ENCODE measurements at regions not wholly inside any gene's neighbourhood (a gene's known extent, or its start where the extent isn't known, plus 50 kb on each side); places are given as distances from the start of the nearest gene placed in this dataset.

- Histone ChIP-seq H3K36me3 (ENCODE audit: control insufficient read depth, insufficient read depth, low read length) (no peaks in the 10 kb centered on the region), H3K4me1 (ENCODE audit: control insufficient read depth, extremely low read depth, insufficient read depth, low read length) (no peaks in the 10 kb centered on the region), H3K27ac (ENCODE audit: insufficient read depth, low read length) (no peak overlapping the region), H2AFZ (ENCODE audit: low read length) (no peak overlapping the region), H3K27me3 (ENCODE audit: control insufficient read depth, insufficient read depth, low read length) (no peaks in the 10 kb centered on the region), H3K9me3 (ENCODE audit: control insufficient read depth, insufficient read depth, low read depth, low read length) (no peaks in the 10 kb centered on the region), H3K4me3 (replicated peaks in 1 of 4; ENCODE audit: control extremely low read depth in 1 of 4, insufficient read depth in 1 of 4, low read depth in 3 of 4, low read length in 4 of 4) (no peak overlapping the region), H3K9ac (ENCODE audit: insufficient read depth, low read length) (no peak overlapping the region), H3K4me2 (ENCODE audit: extremely low read depth, insufficient read depth, low read length) (no peak overlapping the region), H3K79me2 (ENCODE audit: control insufficient read depth, insufficient read depth, low read length) (no peaks in the 10 kb centered on the region), H4K20me1 (ENCODE audit: control insufficient read depth, extremely low read depth, insufficient read depth, low read length) (no peaks in the 10 kb centered on the region)
- TF ChIP-seq CTCF (conservative IDR thresholded peaks at IDR 0.05 in 1 of 2, IDR thresholded peaks at IDR 0.05 in 1 of 2; ENCODE audit: low read depth in 1 of 2, low read length in 2 of 2) (no peak), EZH2 (IDR thresholded peaks at IDR 0.05; ENCODE audit: low read length, missing control alignments) (no peak)
- no peak for DNase-seq (ENCODE audit: low read depth in 2 of 2)
These were observed 562.6 kb upstream of the CADM1 start for GRCh38 chr11:116066777-116067176.

- no peak overlapping the region for H3K4me3 ChIP-seq (replicated peaks in 1 of 4; ENCODE audit: control extremely low read depth in 1 of 4, insufficient read depth in 1 of 4, low read depth in 3 of 4, low read length in 4 of 4)
- H3K4me1 ChIP-seq (ENCODE audit: control insufficient read depth, extremely low read depth, insufficient read depth, low read length) = no peaks in the 10 kb centered on the region
- no peak overlapping the region for H3K9ac ChIP-seq (ENCODE audit: insufficient read depth, low read length)
- no peak overlapping the region for H3K4me2 ChIP-seq (ENCODE audit: extremely low read depth, insufficient read depth, low read length)
- H3K9me3 ChIP-seq (ENCODE audit: control insufficient read depth, insufficient read depth, low read depth, low read length) = no peaks in the 10 kb centered on the region
- no peak for DNase-seq (ENCODE audit: low read depth in 2 of 2)
- no peaks in the 10 kb centered on the region for H4K20me1 ChIP-seq (ENCODE audit: control insufficient read depth, extremely low read depth, insufficient read depth, low read length)
- H2AFZ ChIP-seq (ENCODE audit: low read length) = no peak overlapping the region
- TF ChIP-seq EZH2 (IDR thresholded peaks at IDR 0.05; ENCODE audit: low read length, missing control alignments) = no peak
- TF ChIP-seq CTCF (conservative IDR thresholded peaks at IDR 0.05 in 1 of 2, IDR thresholded peaks at IDR 0.05 in 1 of 2; ENCODE audit: low read depth in 1 of 2, low read length in 2 of 2) = no peak
- no peak overlapping the region for H3K27ac ChIP-seq (ENCODE audit: insufficient read depth, low read length)
- no peaks in the 10 kb centered on the region for H3K27me3 ChIP-seq (ENCODE audit: control insufficient read depth, insufficient read depth, low read length)
- no peaks in the 10 kb centered on the region for H3K79me2 ChIP-seq (ENCODE audit: control insufficient read depth, insufficient read depth, low read length)
- no peaks in the 10 kb centered on the region for H3K36me3 ChIP-seq (ENCODE audit: control insufficient read depth, insufficient read depth, low read length)
These were observed 561.8 kb upstream of the CADM1 start for GRCh38 chr11:116065986-116066385.

GRCh38 chr11:116065191-116065895 lies 561.1 kb upstream of the CADM1 start:
- H3K4me3 ChIP-seq (replicated peaks in 1 of 4; ENCODE audit: control extremely low read depth in 1 of 4, insufficient read depth in 1 of 4, low read depth in 3 of 4, low read length in 4 of 4) = no peak overlapping the region
- no peaks in the 10 kb centered on the region for H4K20me1 ChIP-seq (ENCODE audit: control insufficient read depth, extremely low read depth, insufficient read depth, low read length)
- TF ChIP-seq CTCF (conservative IDR thresholded peaks at IDR 0.05 in 1 of 2, IDR thresholded peaks at IDR 0.05 in 1 of 2; ENCODE audit: low read depth in 1 of 2, low read length in 2 of 2) = no peak
- no peak for TF ChIP-seq EZH2 (IDR thresholded peaks at IDR 0.05; ENCODE audit: low read length, missing control alignments)
- DNase-seq (ENCODE audit: low read depth in 2 of 2) = no peak
- H3K9ac ChIP-seq (ENCODE audit: insufficient read depth, low read length) = no peak overlapping the region
- no peaks in the 10 kb centered on the region for H3K27me3 ChIP-seq (ENCODE audit: control insufficient read depth, insufficient read depth, low read length)
- no peaks in the 10 kb centered on the region for H3K79me2 ChIP-seq (ENCODE audit: control insufficient read depth, insufficient read depth, low read length)
- no peaks in the 10 kb centered on the region for H3K36me3 ChIP-seq (ENCODE audit: control insufficient read depth, insufficient read depth, low read length)
- H3K9me3 ChIP-seq (ENCODE audit: control insufficient read depth, insufficient read depth, low read depth, low read length) = no peaks in the 10 kb centered on the region
- H3K4me1 ChIP-seq (ENCODE audit: control insufficient read depth, extremely low read depth, insufficient read depth, low read length) = no peaks in the 10 kb centered on the region
- no peak overlapping the region for H3K4me2 ChIP-seq (ENCODE audit: extremely low read depth, insufficient read depth, low read length)
- H3K27ac ChIP-seq (ENCODE audit: insufficient read depth, low read length) = no peak overlapping the region
- no peak overlapping the region for H2AFZ ChIP-seq (ENCODE audit: low read length)
